ENCODE measurements at regions not wholly inside any gene's neighbourhood (a gene's known extent, or its start where the extent isn't known, plus 50 kb on each side); places are given as distances from the start of the nearest gene placed in this dataset.
"Not testable (repeated sequence)": the region's sequence is repeated elsewhere in the genome, so short reads cannot be mapped to it uniquely, and the experiment has no call there.

DNA sequence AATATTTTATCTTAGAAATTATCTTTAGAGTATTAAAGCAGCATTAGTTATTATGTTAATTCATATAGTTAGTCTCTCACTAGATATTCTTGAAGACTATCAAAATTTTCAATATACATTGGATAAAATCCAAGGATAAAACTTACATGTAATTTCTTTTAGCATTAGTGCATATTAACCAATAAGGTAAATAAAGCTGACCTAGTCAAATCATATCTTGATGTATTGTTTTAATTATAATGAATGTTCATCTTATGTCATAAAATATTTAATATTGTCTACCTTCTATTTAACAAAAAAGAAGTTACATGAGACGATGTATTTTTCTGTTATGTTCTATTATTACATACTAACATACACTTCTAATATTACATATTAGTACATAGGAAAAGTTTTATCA lies 301.7 kb upstream of the DAB2 start:
- no peak for DNase-seq

GRCh38 chr5:39721394-39721793 lies 296.6 kb upstream of the DAB2 start:
- no peak for DNase-seq

DNA sequence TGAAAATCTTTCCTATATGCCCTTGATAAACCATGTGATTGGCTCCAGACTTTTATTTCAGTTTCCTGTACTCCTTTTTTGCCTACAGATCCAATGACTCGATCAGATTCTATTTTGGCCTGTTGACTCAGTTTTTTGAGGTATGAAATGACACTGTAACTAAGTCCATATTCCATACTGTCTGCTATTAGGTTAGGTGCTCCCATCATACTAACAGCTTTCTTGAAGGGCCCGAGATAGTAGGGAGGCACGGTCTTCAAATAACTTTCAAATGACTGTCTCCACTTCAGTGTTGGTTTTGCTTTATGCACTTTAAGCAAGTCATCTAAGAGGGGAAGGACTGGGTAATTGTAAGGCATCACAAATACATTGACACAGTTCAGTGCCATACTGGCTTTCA lies 295.4 kb upstream of the DAB2 start:
- DNase-seq, result no peak

- DNase-seq, result no peak
Measured at GRCh38 chr5:39717176-39717897, 292.6 kb upstream of the DAB2 start.

DNA sequence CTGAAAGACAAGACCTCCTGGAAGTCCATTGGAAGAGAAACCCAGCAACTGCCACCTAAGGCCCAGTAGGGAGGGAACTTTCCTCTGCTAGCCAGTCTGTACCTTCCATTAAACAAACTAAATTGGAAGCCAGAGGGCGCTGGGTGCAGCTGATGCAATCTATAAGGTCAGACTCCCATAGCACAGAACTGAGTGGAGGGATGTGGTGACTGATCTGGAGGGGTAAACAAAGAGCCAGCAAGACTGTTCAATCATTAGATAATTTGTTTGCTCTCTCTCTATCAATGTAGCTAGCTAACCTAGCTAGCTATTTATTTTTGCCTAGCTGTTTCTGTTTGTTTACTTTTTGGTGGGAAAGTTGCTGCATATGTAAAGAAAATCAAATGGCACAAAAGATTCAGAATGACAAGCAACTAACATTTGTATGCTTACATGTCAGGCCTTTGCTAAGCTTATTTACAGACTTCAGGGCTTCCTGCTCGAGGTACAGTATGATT lies 291.8 kb upstream of the DAB2 start:
- peak; percentile 3 for DNase-seq

DNA sequence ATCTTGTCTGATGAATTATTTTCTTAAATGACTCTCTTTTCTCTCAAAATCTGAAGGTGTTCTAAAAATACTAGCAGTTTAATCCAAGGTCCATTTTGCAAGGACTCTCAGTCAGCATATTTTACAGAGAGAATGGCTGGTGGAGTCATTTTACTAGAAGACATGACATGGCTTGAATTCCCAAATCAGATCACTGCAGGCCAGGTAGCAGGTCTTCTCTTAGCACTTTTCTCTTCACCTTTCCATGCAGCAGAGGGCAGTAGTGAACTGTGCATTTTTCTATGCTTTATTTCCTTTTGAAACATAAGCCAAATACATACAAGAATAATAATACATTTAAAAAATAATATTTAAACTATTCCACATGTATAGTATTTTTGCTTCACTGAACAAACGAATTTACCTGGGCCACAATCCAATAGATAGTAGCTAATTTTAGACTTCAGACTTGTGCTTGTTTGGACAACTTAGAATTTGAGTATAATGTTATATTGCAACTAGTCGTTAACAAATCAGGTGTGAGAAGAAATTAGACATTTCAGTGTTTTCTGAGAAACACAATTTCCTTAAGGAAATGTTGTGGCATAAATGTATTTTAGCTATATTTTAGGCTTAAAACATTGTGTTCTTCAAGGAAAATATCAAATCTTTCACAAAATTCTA lies 289.4 kb upstream of the DAB2 start:
- no peak for DNase-seq

GRCh38 chr5:39713250-39713916 lies 288.6 kb upstream of the DAB2 start:
- DNase-seq, result no peak

- no peak for DNase-seq
Measured at GRCh38 chr5:39712316-39713249, 287.8 kb upstream of the DAB2 start.

GRCh38 chr5:39711821-39712220 lies 287.0 kb upstream of the DAB2 start:
- no peak for DNase-seq

DNA sequence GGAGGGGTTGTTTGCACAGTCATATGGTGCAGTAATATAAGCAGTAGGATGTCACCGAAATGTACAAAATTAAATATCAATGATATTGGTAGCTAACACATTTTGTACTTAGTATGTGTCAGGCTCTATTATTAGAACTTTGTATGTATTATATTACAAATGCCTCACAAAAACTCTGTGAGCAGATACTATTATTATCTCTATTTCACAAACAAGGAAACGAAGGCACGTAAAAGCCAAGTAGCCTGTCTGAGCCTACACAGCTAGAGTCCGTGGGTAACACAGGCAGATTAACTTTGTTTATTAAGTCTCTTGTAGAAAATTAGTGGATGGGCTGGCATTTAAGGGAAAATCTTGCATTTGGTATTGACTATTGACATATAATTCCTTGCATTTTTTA lies 284.3 kb upstream of the DAB2 start:
- no peak for DNase-seq

- DNase-seq, result no peak
Measured at GRCh38 chr5:39702928-39703327, 278.1 kb upstream of the DAB2 start.

- no peak for DNase-seq
Measured at GRCh38 chr5:39700523-39700922, 275.7 kb upstream of the DAB2 start.

DNA sequence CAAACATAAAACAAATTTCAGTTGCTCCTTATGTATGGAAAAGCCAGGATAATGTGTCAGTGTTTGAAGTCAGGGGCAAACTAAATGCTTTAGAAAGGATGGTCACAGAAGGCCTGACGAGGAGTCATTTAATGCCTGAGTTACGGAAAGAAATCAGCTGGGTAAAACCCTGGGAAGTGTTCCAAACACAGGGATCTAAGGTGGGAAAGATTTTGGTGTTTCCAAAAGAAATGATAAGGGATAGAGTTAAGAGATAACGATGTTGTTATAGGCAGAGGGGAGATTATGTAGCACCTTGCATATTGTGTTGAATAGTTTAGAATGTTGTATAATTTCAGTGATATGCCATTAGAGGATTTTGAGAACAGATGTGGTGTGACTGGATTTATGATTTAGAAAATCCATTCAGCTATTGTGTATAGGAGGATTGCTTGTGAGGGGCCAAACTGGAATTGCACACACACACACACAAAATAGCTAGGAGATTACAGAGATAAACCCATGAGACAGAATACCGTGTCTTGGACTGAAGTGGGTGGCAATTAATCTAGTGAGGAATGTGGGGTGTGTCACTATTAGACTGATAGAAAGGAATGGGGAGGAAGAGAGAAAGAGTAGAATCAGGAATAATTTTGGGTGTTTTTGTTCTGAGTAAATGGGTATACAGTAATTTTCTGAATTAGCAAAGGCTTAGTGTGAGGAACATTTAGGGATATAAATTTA lies 274.2 kb upstream of the DAB2 start:
- DNase-seq, result no peak

- no peak for DNase-seq
Measured at GRCh38 chr5:39697881-39698280, 273.1 kb upstream of the DAB2 start.

DNA sequence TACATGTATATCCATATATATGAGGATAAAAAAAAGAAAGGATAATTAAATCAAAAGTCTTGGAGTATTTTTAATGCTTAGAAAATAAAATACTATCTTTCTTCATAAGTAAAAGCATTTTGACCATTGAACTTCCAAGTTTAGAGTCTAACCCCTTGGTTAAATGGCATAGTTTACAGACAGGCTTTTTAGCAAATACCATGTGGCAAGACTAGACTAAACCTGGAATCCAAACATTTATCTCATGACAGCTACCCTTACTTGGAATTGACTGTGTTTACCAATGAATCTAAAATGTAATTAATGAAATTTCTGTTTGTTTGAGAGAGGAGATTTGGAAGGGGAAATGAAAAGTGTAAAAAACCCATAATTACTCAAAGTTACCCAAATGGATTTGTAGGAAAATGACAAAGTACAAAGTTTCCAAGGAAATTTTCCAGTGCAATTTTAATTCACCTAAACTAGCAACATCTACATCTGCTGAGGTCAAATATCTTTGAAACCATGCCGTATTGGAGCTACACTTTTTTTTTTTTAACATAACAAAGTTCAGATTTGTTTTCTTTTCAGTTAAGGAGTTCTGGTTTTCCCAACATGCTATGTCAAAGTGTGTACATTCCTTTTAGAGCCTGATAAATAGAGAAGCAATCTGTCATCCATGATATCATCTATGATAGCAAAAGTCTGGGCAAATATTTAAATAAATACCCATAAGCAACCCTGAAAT lies 272.1 kb upstream of the DAB2 start:
- no peak for DNase-seq

- no peak for DNase-seq
Measured at GRCh38 chr5:39691993-39692392, 267.2 kb upstream of the DAB2 start.

GRCh38 chr5:39691136-39691535 lies 266.4 kb upstream of the DAB2 start:
- DNase-seq, result no peak

- no peak for DNase-seq
Measured at GRCh38 chr5:39689919-39690318, 265.1 kb upstream of the DAB2 start.

DNA sequence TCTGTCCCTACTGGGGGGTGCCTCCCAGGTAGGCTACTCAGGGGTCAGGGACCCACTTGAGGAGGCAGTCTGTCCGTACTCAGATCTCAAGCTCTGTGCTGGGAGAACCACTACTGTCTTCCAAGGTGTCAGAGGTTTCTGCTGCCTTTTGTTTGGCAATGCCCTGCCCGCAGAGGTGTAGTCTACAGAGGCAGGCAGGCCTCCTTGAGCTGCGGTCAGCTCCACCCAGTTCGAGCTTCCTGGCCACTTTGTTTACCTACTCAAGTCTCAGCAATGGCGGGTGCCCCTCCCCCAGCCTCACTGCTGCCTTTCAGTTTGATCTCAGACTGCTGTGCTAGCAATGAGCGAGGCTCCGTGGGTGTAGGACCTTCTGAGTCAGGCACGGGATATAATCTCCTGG lies 263.1 kb upstream of the DAB2 start:
- DNase-seq, result not testable (repeated sequence)

- DNase-seq, result no peak
Measured at GRCh38 chr5:39680213-39680612, 255.4 kb upstream of the DAB2 start.

DNA sequence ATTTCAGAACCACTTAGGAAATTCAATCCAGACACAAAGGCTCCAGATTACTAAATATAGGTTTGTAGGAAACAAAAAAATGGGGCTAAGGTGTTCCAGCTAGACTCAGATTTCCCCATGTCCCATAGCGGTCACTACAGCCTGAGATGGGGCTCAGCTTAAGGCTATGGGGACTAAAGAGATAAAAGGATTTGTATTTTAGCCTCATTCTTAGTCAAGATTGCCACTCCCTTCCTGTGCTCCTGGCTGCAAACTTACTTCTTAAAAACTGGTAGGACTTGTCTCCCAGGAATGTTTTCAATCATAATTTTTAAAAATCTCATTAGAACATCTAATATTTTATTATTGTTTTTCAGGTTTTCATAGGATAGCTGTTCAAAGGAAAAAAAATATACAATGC lies 253.8 kb upstream of the DAB2 start:
- no peak for DNase-seq

GRCh38 chr5:39675676-39676075 lies 250.9 kb upstream of the DAB2 start:
- no peak for DNase-seq
